Fibroblast of mammary gland (primary cell): ENCODE measurements at regions not wholly inside any gene's neighbourhood (a gene's known extent, or its start where the extent isn't known, plus 50 kb on each side); places are given as distances from the start of the nearest gene placed in this dataset.

ENCODE experiments used
- DNase-seq: peaks from one replicate; pipeline ENCODE4 v3.0.0-alpha.2; 2010; ENCODE audit warnings: low read depth
- H3K4me3 ChIP-seq: 2 replicates; pipeline ENCODE4 v1.5.1; 2011; ENCODE audit warnings: low read depth, mild to moderate bottlenecking, low read length, moderate library complexity; ENCODE audit not compliant: control insufficient read depth
- CTCF ChIP-seq: conservative IDR thresholded peaks from 2 replicates; pipeline ENCODE4 v1.5.1; 2011; ENCODE audit warnings: low read depth, low read length, inconsistent platforms; ENCODE audit not compliant: control insufficient read depth, insufficient read depth

- DNase-seq: no peak
- no peak overlapping the region for H3K4me3 ChIP-seq
- TF ChIP-seq CTCF: no peak
These were observed 535.5 kb downstream of the LRRIQ3 start for GRCh38 chr1:73662526-73662925.

- no peak for TF ChIP-seq CTCF
- no peak for DNase-seq
- no peak overlapping the region for H3K4me3 ChIP-seq
These were observed 538.8 kb downstream of the LRRIQ3 start for GRCh38 chr1:73659136-73659535.

- no peak for TF ChIP-seq CTCF
- no peak for DNase-seq
These were observed 543.3 kb downstream of the LRRIQ3 start for GRCh38 chr1:73654714-73655113.

GRCh38 chr1:73644198-73644597 is 553.8 kb downstream of the LRRIQ3 start:
- DNase-seq: no peak
- TF ChIP-seq CTCF: no peak
- H3K4me3 ChIP-seq: no peak overlapping the region

More at GRCh38 chr1:73654714-73655113, 543.3 kb downstream of the LRRIQ3 start:
- no peak overlapping the region for H3K4me3 ChIP-seq

- no peak for TF ChIP-seq CTCF
These were observed 558.5 kb downstream of the LRRIQ3 start for GRCh38 chr1:73639494-73639893.

GRCh38 chr1:73637264-73637663 is 560.7 kb downstream of the LRRIQ3 start:
- no peak overlapping the region for H3K4me3 ChIP-seq
- DNase-seq: no peak
- TF ChIP-seq CTCF: no peak

More at GRCh38 chr1:73639494-73639893, 558.5 kb downstream of the LRRIQ3 start:
- no peak for DNase-seq
- H3K4me3 ChIP-seq: no peak overlapping the region

- TF ChIP-seq CTCF: no peak
- H3K4me3 ChIP-seq: no peak overlapping the region
- DNase-seq: no peak
These were observed 563.0 kb downstream of the LRRIQ3 start for GRCh38 chr1:73635021-73635420.
